Subcutaneous abdominal adipose tissue (tissue), 5 donors: ENCODE measurements at regions not wholly inside any gene's neighbourhood (a gene's known extent, or its start where the extent isn't known, plus 50 kb on each side); places are given as distances from the start of the nearest gene placed in this dataset.

Source experiments
- H3K27ac ChIP-seq: one replicate; pipeline ENCODE4 v1.7.0; 2013; ENCODE audit warnings: low read depth, mild to moderate bottlenecking, inconsistent platforms, low read length, moderate library complexity
- H3K27me3 ChIP-seq, 5 donors: one replicate each; pipeline ENCODE4 v1.7.0; 2013; ENCODE audit warnings: low read length in 5 of 5, inconsistent platforms in 1 of 5; ENCODE audit not compliant: control insufficient read depth in 5 of 5, insufficient read depth in 4 of 5
- H3K36me3 ChIP-seq, 5 donors: one replicate each; pipeline ENCODE4 v1.7.0; 2013; ENCODE audit warnings: low read length in 5 of 5; ENCODE audit not compliant: control insufficient read depth in 5 of 5, insufficient read depth in 5 of 5
- H3K4me1 ChIP-seq, 5 donors: one replicate each; pipeline ENCODE4 v1.7.0; 2013; ENCODE audit warnings: low read length in 5 of 5, mild to moderate bottlenecking in 3 of 5, moderate library complexity in 1 of 5; ENCODE audit not compliant: control insufficient read depth in 5 of 5, insufficient read depth in 5 of 5
- H3K4me3 ChIP-seq, 5 donors: one replicate each; pipeline ENCODE4 v1.7.0; 2013; ENCODE audit warnings: low read length in 5 of 5, low read depth in 1 of 5
- H3K9ac ChIP-seq, 5 donors: one replicate each; pipeline ENCODE4 v1.7.0; 2013; ENCODE audit warnings: low read length in 5 of 5, mild to moderate bottlenecking in 4 of 5, moderate library complexity in 3 of 5
- H3K9me3 ChIP-seq, 5 donors: one replicate each; pipeline ENCODE4 v1.7.0; 2013; ENCODE audit warnings: low read length in 5 of 5; ENCODE audit not compliant: control insufficient read depth in 5 of 5
- donor health status: healthy.
- donor health status: healthy.
- donor health status: healthy.
- donor health status: healthy.
- donor health status: healthy.

- H3K4me3 ChIP-seq: no peak overlapping the region
- no peaks in the 10 kb centered on the region for H3K27me3 ChIP-seq
- no peaks in the 10 kb centered on the region for H3K36me3 ChIP-seq
- H3K9me3 ChIP-seq: peaks cover 0 to 6% (median 2%) of the 10 kb centered on the region in 5 donors
- H3K9ac ChIP-seq: no peak overlapping the region
- no peaks in the 10 kb centered on the region for H3K4me1 ChIP-seq
- no peak overlapping the region for H3K27ac ChIP-seq
These were observed 456.0 kb upstream of the DCC start for GRCh38 chr18:51884039-51884438.

GRCh38 chr18:51890762-51891161, 449.2 kb upstream of the DCC start:
- Histone ChIP-seq H3K4me3 (no peak overlapping the region), H3K9ac (no peak overlapping the region), H3K9me3 (peaks cover 0 to 5% (median 0%) of the 10 kb centered on the region in 5 donors), H3K27ac (peak overlapping the region; percentile 25), H3K27me3 (no peaks in the 10 kb centered on the region), H3K36me3 (no peaks in the 10 kb centered on the region), H3K4me1 (peaks cover 0 to 18% (median 0%) of the 10 kb centered on the region in 5 donors)

- Histone ChIP-seq H3K9me3 (peaks cover 0 to 5% (median 0%) of the 10 kb centered on the region in 5 donors), H3K27me3 (no peaks in the 10 kb centered on the region), H3K27ac (no peak overlapping the region), H3K4me3 (no peak overlapping the region), H3K36me3 (no peaks in the 10 kb centered on the region), H3K9ac (no peak overlapping the region), H3K4me1 (peaks cover 0 to 18% (median 0%) of the 10 kb centered on the region in 5 donors)
These were observed 448.1 kb upstream of the DCC start for GRCh38 chr18:51891876-51892275.

GRCh38 chr18:51897884-51898283, 442.1 kb upstream of the DCC start:
- Histone ChIP-seq H3K27ac (no peak overlapping the region), H3K4me3 (no peak overlapping the region), H3K27me3 (no peaks in the 10 kb centered on the region), H3K4me1 (peaks cover 0 to 9% (median 0%) of the 10 kb centered on the region in 5 donors), H3K9ac (no peak overlapping the region), H3K36me3 (no peaks in the 10 kb centered on the region), H3K9me3 (peaks cover 0 to 5% (median 0%) of the 10 kb centered on the region in 5 donors)

- Histone ChIP-seq H3K27me3 (no peaks in the 10 kb centered on the region), H3K4me3 (no peak overlapping the region), H3K27ac (no peak overlapping the region), H3K4me1 (no peaks in the 10 kb centered on the region), H3K9ac (no peak overlapping the region), H3K36me3 (no peaks in the 10 kb centered on the region), H3K9me3 (no peaks in the 10 kb centered on the region)
These were observed 432.1 kb upstream of the DCC start for GRCh38 chr18:51907687-51908597.

- H3K9ac ChIP-seq: no peak overlapping the region
- H3K9me3 ChIP-seq: no peaks in the 10 kb centered on the region
- H3K27ac ChIP-seq: no peak overlapping the region
- H3K4me3 ChIP-seq: no peak overlapping the region
- no peaks in the 10 kb centered on the region for H3K27me3 ChIP-seq
- H3K36me3 ChIP-seq: no peaks in the 10 kb centered on the region
- H3K4me1 ChIP-seq: no peaks in the 10 kb centered on the region
These were observed 431.4 kb upstream of the DCC start for GRCh38 chr18:51908598-51908944.

- Histone ChIP-seq H3K4me1 (no peaks in the 10 kb centered on the region), H3K4me3 (no peak overlapping the region), H3K27ac (no peak overlapping the region), H3K36me3 (no peaks in the 10 kb centered on the region), H3K27me3 (no peaks in the 10 kb centered on the region), H3K9ac (no peak overlapping the region), H3K9me3 (no peaks in the 10 kb centered on the region)
These were observed 428.4 kb upstream of the DCC start for GRCh38 chr18:51911584-51911983.

GRCh38 chr18:51912381-51912780, 427.6 kb upstream of the DCC start:
- Histone ChIP-seq H3K27me3 (no peaks in the 10 kb centered on the region), H3K27ac (no peak overlapping the region), H3K36me3 (no peaks in the 10 kb centered on the region), H3K9me3 (no peaks in the 10 kb centered on the region), H3K4me1 (no peaks in the 10 kb centered on the region), H3K4me3 (no peak overlapping the region), H3K9ac (no peak overlapping the region)

GRCh38 chr18:51915176-51915575, 424.8 kb upstream of the DCC start:
- H3K9me3 ChIP-seq: no peaks in the 10 kb centered on the region
- H3K4me1 ChIP-seq: peaks cover 0 to 5% (median 0%) of the 10 kb centered on the region in 5 donors
- no peak overlapping the region for H3K9ac ChIP-seq
- no peaks in the 10 kb centered on the region for H3K36me3 ChIP-seq
- H3K27ac ChIP-seq: no peak overlapping the region
- H3K27me3 ChIP-seq: no peaks in the 10 kb centered on the region
- H3K4me3 ChIP-seq: no peak overlapping the region

- Histone ChIP-seq H3K27ac (no peak overlapping the region), H3K9ac (no peak overlapping the region), H3K36me3 (no peaks in the 10 kb centered on the region), H3K9me3 (peaks cover 3 to 15% (median 10%) of the 10 kb centered on the region in 5 donors), H3K27me3 (no peaks in the 10 kb centered on the region), H3K4me1 (peaks cover 0 to 5% (median 0%) of the 10 kb centered on the region in 5 donors), H3K4me3 (no peak overlapping the region)
These were observed 418.1 kb upstream of the DCC start for GRCh38 chr18:51921862-51922261.
